GM19467 (cell line): ENCODE measurements at regions not wholly inside any gene's neighbourhood (a gene's known extent, or its start where the extent isn't known, plus 50 kb on each side); places are given as distances from the start of the nearest gene placed in this dataset.

ENCODE experiments used
- ATAC-seq: cut with Tn5 transposase; IDR thresholded peaks from one replicate; pipeline ENCODE4 v1.9.1; 2021; ENCODE audit warnings: mild to moderate bottlenecking, moderate library complexity; ENCODE audit not compliant: unreplicated experiment

GRCh38 chr2:8623958-8624591 is 57.8 kb upstream of the ID2 start:
- ATAC-seq: no peak

- no peak for ATAC-seq
Measured at GRCh38 chr2:8624855-8625398, 56.9 kb upstream of the ID2 start.

- ATAC-seq: no peak
Measured at GRCh38 chr2:8625399-8626300, 56.2 kb upstream of the ID2 start.

GRCh38 chr2:8626572-8626971 is 55.3 kb upstream of the ID2 start:
- ATAC-seq: no peak

GRCh38 chr2:8627019-8627691 is 54.7 kb upstream of the ID2 start:
- ATAC-seq: no peak

GRCh38 chr2:8627692-8628085 is 54.2 kb upstream of the ID2 start:
- no peak for ATAC-seq

GRCh38 chr2:8628179-8628865 is 53.5 kb upstream of the ID2 start:
- no peak for ATAC-seq

GRCh38 chr2:8628866-8629209 is 53.0 kb upstream of the ID2 start:
- ATAC-seq: no peak

GRCh38 chr2:8629402-8629801 is 52.5 kb upstream of the ID2 start:
- ATAC-seq: no peak

GRCh38 chr2:8630676-8631464 is 51.0 kb upstream of the ID2 start:
- no peak for ATAC-seq

GRCh38 chr2:8631465-8632005 is 50.3 kb upstream of the ID2 start:
- ATAC-seq: no peak
